HG03378 (cell line): ENCODE measurements at regions not wholly inside any gene's neighbourhood (a gene's known extent, or its start where the extent isn't known, plus 50 kb on each side); places are given as distances from the start of the nearest gene placed in this dataset.
"Not testable (repeated sequence)": the region's sequence is repeated elsewhere in the genome, so short reads cannot be mapped to it uniquely, and the experiment has no call there.

Source experiments
- ATAC-seq: cut with Tn5 transposase; IDR thresholded peaks from one replicate; pipeline ENCODE4 v1.9.1; 2021; ENCODE audit warnings: mild to moderate bottlenecking, moderate library complexity; ENCODE audit not compliant: unreplicated experiment

DNA sequence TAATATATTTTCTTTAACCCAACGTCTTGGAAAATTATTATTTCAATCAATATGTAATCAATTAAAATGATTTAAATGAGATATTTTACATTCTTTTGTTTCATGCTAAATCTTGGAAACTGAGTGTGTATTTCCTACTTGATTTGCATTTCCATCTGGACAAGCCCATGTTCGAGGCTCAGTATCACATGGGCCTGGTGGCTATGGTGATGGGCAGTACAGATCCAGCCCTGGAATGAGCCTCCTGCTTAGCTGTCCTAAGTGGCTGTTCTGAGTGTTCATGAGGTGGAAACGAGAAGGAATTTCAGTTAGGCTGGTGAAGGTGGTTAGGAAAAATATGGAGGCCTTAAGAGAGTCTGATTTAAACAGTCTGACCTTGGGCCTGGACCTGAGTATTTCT is 73.0 kb upstream of the ATXN1 start:
- ATAC-seq: no peak

DNA sequence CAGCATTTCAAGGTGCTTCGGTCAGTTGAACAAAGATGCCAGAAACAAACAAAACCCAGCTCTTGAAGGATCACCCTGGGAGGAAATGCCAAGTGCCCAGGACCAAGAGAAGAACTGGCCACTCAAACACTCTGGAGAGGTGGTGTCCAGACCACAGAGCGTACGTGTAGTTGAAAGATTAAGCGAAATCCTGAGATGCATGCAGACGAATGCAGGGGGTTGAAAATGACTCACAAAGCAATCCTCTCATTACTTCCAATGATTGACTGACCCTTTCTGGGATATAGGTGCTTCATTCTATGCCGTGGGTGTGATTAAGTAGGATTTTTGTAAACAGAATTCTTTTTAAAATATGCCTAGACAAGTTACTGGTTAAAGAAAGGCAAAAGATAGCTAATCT is 71.5 kb upstream of the ATXN1 start:
- no peak for ATAC-seq

DNA sequence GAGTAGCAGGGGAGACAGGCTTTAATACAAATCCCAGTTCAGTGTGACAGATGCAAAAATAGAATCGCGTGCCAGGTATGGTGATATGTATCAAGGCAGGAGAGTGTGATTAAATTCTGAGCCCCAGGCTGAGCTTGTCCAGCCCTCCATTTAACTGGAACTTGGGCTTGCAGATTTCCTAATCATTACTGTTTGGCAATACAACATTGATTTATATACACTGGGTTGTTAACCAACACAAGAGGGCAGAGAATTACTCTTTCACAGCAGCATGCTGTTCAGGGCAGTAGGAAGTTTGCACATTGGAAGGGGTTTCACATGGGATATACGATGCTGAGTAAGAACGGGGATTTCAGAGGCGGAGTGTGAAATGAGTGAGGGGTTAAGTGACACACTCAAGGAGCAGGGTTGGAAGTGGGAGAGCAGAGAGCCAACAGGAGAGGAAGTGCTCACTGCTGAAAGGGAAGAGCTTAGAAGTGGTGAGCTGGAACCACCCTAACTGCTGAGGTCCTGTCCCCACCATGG is 70.8 kb upstream of the ATXN1 start:
- no peak for ATAC-seq

DNA sequence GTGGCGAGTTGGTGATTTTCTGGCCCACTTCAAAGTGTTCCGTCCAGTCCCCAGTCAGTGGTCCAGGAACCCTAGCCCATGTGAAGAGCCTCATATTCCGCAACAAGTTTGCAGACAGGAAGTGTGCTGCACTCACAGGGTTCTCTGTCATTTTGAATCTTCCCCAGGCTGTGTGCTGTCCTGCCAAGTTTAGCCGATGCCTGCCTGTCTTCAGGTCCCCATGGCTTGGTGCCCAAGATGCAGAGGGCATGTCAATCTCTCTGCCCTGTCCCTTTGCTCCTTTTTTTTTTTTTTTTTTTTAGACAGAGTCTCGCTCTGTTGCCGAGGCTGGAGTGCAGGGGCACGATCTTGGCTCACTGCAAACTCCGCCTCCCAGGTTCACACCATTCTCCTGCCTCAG is 69.9 kb upstream of the ATXN1 start:
- no peak for ATAC-seq

DNA sequence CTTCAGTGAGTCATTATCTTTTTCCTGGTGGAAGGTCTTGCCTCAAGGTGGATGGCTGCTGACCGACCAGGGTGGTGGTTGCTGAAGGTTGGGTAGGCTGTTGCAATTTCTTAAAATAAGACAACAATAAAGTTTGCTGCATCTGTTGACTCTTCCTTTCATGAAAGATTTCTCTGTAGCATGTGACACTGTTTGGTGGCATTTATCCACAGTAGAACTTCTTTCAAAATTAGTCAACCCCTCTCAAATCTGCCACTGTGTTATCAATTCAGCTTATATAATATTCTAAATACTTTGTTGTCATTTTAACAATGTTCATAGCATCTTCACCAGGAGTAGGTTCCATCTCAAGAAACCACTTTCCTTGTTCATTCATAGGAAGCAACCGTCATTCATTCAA is 66.8 kb upstream of the ATXN1 start:
- ATAC-seq: no peak

DNA sequence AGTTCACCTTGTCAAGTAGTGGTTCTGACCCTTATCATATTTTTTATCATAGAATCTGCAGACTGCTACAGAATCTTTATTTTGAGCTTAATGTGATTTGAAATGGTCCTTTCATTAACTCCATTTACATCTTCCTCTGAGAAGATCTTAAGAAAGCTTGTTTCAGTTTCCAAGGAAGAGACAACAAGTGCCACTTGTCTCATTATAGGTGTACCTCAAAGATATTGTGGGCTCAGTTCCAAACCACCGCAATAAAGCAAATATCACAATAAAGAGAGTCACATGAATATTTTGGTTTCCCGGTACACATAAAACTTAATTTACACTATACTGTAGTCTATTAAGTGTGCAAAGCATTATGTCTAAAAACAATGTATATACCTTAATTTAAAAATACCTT is 66.4 kb upstream of the ATXN1 start:
- no peak for ATAC-seq

DNA sequence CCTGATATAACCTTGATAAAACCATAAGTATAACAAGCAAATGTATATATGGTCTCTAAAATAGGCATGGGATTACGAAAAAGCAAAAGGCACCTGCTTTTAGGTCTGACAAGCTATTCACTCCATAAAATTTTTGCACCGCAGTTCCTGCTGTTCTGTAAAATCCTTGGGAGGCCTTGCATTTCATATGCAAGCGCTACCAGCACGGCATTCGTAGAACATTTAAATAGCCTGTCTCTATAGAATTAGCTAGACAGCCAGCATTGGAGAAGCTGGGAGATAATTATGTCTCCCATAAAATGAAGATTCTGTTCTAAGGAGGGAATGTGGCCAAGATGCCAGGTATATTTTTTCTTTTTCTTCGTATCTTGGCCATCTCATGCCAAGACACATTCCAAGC is 64.5 kb upstream of the ATXN1 start:
- no peak for ATAC-seq

DNA sequence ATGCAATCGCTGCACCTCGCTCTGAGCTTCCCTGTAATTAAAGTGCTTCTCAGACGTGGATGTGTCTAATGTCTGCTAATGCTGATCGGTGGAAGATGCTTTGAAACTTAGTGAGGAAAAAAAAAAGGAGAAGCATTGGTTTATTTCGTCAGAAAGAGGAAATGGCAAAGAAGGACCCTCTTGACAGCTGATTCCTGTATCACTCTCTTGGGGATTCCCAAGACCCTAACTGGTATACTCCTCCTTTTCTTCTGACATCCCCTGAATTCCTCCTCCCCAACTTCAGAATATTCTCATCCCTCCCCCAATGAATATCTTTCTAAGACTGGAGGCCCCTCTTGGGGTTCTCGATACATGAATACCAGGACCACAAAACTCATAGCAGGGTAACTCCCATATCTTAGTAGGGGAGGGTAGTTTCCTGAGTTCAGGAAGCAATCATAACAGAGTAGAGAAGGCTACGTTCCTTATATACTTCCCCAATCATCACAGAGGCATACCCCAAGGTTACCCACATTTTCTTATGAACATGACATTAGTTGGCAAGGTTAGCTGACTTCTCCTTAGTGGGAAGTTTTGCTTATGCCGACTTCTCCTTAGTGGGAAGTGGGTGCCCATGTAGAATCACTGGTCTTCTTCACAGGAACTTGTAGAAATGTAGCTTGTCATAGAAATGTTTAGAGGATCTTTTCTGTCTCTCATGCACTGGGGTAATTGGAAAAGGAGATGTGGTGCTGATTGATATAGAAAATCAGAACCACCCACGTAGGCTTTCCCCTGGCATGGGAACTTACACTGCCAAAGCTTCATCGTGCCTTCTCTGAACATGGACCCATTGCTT is 63.8 kb upstream of the ATXN1 start:
- no peak for ATAC-seq

DNA sequence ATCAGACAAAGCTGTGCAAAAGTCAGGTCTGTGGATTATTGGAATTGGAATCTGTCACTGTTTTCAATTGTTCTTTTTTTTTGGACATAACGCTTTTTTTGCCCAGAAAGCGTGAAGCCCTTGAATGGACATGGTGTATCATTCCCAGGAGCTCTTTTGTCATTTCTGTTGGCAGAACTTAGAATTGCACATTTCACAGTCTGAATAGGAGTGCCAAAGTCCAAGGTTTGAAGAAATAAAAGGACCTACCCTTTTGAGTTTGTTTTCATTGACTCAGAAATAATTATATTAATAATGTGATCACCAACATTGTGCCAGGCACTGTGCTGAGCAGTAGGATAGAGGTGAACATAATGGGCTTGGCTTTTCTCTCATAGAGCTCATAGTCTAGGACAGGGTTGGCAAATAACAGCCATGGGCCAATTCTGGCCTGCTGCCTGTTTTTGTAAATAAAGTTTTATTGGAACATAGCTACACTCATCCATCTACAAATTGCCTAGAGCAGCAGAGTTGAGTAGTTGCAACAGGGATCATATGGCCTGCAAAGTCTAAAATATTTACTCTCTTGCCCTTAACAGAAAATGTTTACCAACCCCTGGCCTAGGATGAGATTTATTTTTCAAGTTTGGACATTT is 62.6 kb upstream of the ATXN1 start:
- no peak for ATAC-seq

DNA sequence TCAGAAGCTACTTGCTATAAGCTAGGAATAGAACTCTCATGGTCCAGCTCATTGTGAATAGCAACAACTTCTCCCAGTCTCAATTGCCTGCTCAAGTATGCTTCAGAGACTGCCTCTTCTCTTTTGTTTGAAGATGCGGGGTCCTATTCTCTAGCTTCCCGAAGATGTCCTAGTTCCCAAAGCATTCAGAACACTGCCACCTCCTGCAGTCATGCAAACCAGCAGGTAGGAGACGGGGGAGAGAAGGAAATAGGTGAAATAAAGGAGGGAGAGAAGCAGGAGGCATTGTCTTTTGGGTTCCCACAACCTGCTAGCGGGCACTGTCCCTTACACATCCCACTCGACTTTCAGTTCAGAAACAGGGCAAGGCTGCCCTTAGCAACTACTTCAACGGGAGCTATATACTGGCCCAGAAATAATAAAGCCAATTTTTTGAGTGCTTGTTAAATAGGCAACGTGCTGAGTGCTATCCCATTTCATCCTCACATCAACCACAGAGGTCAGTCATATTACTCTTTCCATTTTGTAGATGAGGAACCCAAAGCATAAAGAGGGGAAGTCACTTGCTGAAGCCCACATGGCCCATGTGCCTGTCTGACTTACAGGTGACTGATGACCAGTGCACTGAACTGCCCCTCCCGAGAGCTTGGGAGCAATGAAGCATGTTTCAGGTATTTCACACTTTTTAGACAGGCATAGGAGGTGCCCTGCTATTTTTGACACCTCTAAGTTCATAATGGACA is 61.9 kb upstream of the ATXN1 start:
- no peak for ATAC-seq

DNA sequence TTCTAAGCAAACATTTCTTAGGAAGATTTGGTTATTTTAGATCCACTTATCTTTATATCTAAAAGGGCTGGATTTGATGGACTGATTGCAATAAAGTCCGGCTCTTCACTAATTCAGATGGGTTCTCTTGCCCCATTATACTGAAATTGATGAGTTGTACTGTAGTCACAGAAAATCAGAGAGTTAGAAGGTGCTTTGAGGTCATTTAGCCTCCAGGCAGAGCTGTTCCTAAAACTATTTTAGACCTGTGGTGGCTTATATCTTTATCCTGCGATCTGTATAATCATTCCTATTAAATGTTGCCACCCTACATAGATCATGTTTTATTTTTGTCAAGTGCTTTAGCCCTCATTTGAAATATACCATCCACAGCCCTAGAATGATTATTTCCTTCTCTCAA is 61.3 kb upstream of the ATXN1 start:
- ATAC-seq: no peak

DNA sequence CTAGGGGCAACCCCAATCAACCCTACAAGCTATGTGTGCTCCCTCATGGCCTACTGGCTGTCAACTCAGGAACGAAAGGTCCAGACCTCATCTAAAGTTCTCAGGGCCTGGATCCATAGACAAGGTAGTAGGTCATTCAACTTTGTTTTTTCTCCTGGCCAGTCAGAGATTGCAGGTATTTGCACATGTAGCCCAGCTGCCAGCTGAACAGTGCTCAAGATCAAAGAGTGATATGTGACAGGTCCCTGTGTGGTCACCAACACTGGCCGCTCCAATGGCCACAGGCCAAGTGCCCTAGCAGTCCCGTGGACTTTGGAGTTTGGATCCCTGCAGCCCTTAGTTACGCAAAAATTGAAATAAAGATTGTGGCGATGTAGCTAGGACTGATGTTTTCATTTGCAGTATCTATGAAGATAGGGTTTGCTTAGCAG is 60.6 kb upstream of the ATXN1 start:
- no peak for ATAC-seq

DNA sequence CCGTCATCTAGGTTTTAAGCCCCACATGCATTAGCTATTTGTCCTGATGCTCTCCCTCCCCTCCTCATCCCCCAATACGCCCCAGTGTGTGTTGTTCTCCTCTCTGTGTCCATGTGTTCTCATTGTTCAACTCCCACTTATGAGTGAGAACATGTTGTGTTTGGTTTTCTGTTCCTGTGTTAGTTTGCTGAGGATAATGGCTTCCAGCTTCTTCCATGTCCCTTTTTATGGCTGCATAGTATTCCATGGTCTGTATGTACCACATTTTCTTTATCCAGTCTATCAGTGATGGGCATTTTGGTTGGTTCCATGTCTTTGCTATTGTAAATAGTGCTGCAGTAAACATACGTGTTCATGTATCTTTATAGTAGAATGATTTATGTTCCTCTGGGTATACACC is 59.0 kb upstream of the ATXN1 start:
- not testable (repeated sequence) for ATAC-seq

DNA sequence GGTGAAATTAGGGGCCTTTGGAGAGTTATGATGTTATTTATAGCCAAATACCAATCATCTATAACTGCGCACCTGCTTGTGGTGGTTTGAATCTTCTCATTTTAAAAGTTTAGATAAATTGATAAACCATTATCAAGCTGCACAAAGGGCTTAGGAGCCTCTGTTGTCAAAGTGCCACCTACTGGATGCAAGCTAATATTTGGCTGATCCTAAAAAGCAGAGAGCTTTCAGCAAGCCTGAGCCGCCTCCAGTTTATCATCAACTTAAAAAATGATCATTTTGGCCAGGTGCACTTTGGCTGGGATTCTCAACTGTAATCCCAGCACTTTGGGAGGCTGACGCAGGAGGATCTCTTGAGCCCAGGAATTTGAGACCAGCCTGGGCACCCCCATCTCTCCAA is 58.5 kb upstream of the ATXN1 start:
- ATAC-seq: no peak

DNA sequence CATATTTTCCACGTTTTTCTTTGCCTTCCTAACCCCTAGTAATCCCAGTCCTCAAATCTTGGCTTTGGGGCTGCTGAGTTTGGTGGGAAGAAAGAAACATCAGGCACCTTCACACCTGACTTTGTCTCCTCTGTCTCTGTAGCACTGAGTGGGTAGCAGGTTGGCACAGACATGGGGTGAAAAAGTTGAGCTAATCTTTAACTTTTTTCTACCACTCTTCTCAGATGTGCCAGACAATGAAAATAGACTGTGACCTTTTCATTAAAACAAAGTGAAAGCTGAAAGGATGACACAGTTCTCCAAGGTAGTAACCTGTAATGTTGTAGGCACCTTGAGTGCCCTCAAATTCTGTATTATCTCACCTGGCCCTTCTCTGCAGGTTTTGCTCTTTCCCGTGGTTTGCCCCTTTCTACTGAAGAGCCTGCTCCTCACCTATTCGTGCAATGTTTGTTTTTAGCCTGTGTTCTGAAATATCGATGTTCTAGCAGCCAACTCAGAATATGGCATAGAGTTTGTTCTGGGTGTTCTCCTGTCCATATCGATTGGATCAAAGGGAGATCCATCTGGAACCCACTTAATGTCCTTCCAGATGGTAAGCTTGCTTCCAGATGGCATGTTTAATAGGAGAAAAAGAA is 57.8 kb upstream of the ATXN1 start:
- ATAC-seq: no peak

DNA sequence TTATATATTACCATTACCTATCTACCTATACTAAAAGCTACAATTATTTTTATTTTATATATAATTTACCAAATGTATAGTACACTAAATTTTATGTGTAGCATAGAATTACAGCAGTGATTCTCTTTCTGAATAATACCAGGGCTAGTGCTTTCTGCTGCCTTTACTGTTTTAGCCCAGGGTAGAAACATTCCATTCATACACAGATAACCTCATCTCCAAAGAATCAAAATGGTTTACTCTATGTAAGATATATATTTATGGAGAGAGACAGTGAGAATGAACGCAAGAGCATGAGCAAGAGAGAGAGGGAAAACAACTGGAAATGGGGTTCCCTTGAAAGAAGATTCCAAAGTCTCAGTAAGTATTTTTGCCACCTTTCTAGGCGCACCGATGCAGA is 56.3 kb upstream of the ATXN1 start:
- no peak for ATAC-seq

DNA sequence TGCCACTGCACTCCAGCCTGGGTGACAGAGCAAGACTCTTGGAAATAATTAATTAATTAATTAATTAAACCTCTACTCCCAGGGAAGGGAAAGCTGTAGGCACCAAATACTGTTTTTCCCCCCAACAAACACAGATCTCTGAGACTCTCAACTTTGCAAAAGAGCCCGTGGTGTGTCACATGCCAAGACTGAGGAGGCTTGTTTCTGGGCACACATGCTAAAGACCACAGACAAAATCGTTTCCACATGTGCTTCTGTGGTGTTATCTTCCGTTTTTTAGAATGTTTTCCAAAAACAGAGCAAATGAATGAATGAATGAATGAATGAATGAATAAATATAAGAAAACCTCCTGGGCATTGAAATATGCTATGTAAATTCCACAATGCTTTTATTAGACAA is 55.6 kb upstream of the ATXN1 start:
- ATAC-seq: no peak

DNA sequence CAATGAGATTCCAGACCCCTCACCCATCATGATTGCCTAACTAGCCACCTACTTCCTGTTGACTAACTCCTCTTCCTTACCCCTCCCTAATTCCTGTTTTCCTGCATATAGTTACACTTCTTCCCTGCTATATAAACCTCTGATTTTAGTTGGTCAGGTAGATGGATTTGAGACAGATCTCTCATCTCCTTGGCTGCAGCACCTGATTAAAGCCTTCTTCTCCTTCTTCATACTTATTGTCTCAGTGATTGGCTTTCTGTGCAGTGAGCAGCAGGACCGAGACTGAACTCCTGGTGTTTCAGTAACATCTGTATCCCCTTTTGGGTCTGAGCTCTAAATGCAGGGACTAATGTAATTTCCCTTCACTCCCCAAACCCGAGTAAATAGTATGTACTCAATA is 51.7 kb upstream of the ATXN1 start:
- ATAC-seq: no peak

DNA sequence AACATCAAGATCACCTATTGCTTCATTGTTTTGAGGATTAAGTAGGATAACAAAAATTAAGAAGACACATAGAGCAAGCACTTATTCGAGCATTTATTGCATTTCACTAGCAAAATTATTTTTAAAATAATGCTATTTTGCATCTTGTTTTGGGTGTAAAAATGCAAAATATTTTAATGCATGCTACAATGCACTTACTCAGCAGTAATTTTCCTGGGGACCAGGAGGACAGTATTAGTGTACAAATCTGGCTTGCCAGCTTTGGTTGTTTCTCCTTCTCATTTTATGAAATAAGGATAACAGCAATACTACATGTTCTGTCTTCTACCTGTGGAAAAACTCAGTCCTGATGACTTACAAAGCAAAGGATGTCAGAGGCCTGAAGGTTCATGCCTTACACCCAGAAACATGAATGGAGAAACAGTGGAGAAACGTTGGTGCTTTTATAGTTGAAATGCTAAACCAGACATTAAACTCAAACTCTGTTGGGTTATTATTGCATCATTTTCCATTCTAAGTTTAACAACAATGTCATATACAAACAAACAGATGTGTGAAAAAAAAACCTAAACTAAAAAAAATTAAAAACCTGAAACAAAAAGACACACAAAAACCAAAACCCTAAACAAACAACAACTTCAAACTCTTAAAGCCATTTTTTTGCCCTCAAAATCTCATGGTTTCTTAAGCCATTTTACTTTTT is 50.2 kb upstream of the ATXN1 start:
- ATAC-seq: no peak
